ENCODE measurements at regions not wholly inside any gene's neighbourhood (a gene's known extent, or its start where the extent isn't known, plus 50 kb on each side); places are given as distances from the start of the nearest gene placed in this dataset.

DNA sequence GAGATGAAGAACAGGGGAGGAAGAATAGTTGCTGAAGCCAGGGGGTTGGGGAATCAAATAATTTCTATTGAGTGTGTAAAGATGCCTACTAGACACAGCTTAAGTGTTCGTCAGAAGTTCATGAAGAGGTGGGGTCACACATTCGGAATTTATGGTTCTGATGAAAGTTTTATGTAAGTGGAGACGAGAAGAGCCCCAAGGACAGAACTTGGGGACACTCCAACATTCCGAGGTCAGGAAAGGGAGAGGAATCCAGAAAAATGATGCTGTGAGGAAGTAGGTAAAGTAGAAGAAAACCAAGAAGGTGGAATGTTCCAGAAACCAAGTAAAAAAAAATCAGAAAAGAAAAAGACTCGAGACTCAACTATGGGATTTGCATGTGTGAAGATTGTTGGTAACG is 272.5 kb downstream of the SIPA1L2 start:
- no peak for DNase-seq (ENCODE audit: low spot score in 2 of 2)
- no peaks in the 10 kb centered on the region for H3K9me3 ChIP-seq
- H3K4me3 ChIP-seq: no peak overlapping the region
- no peaks in the 10 kb centered on the region for H3K36me3 ChIP-seq
- TF ChIP-seq EP300 (IDR thresholded peaks at IDR 0.05) (no peak), CTCF (IDR thresholded peaks at IDR 0.05) (no peak), POLR2A (IDR thresholded peaks at IDR 0.05) (no peak)
- H3K27ac ChIP-seq: no peak overlapping the region
- 80 to 83% methylated on average over 6 of the region's 6 CpGs for WGBS, 2 donors
- H3K27me3 ChIP-seq: no peaks in the 10 kb centered on the region
- H3K4me1 ChIP-seq: no peaks in the 10 kb centered on the region

DNA sequence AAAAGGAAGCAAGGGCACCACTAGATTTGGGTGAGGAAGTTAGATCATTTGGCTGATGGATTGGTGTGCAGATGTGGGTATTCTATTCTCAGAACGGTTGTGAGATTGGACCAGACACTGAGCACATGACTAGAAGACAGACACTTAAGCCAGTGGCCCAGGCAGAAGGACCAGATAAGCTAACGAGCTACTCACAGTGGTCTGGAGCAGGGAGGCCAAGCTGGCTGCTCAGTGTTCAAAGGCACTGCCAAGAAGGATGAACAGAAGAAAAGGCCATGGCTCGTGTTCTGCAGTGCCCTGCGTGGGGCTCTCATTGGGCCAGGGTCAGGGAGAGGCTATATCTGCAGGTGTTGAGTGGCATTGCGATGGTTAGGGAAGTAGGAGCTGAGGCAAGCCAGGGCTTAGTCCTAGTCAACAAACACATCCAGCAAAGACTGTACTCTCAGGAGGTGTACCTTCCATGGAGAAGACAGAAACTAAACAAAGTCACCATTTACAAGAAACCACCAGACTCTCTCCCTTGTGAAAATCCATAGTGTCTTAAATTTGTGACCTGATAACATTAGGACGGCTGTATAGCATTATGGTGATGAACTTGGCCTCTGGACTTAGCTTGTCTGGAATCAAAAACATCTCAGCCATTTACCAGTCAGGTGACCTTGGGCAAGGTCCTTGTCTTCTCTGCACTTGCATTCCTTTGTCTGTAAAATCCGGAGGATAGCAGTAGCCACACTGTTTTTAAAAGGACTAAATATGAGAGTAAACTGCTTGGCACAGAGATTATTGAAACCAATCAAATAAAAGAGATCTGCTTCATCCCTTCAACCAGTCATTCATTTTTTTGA is 274.5 kb downstream of the SIPA1L2 start:
- DNase-seq (ENCODE audit: low spot score in 2 of 2): no peak
- Histone ChIP-seq H3K4me3 (no peak overlapping the region), H3K27me3 (no peaks in the 10 kb centered on the region), H3K27ac (no peak overlapping the region), H3K9me3 (no peaks in the 10 kb centered on the region), H3K4me1 (no peaks in the 10 kb centered on the region), H3K36me3 (no peaks in the 10 kb centered on the region)
- WGBS, 2 donors: 77 to 80% methylated on average over 7 of the region's 7 CpGs
- TF ChIP-seq EP300 (IDR thresholded peaks at IDR 0.05) (no peak), POLR2A (IDR thresholded peaks at IDR 0.05) (no peak), CTCF (IDR thresholded peaks at IDR 0.05) (no peak)

DNA sequence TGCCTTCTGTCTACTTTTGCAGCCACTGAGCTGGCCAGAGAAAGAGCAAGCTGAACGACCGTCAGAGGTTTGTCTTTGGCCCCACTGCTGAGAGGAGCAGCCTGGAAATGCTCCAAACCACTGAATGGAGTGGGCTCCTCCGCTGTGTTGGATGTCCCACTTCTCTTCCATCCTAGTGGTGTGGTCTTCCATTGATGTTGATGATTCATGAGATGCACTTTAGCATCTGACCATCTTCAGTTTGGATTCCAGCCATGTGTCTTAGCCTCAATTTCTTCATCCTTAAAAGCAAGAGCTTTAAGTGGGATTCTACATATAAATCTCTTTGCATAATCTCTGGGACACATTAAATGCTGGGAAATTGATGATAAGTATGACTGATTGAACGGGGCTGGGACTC is 276.9 kb downstream of the SIPA1L2 start:
- no peak overlapping the region for H3K4me3 ChIP-seq
- H3K27me3 ChIP-seq: no peaks in the 10 kb centered on the region
- WGBS, 2 donors: 70% methylated on average over 4 of the region's 4 CpGs
- no peak overlapping the region for H3K27ac ChIP-seq
- no peaks in the 10 kb centered on the region for H3K9me3 ChIP-seq
- no peak for DNase-seq (ENCODE audit: low spot score in 2 of 2)
- no peaks in the 10 kb centered on the region for H3K4me1 ChIP-seq
- TF ChIP-seq EP300 (IDR thresholded peaks at IDR 0.05) (no peak), POLR2A (IDR thresholded peaks at IDR 0.05) (no peak), CTCF (IDR thresholded peaks at IDR 0.05) (no peak)
- no peaks in the 10 kb centered on the region for H3K36me3 ChIP-seq

- H3K36me3 ChIP-seq: no peaks in the 10 kb centered on the region
- TF ChIP-seq CTCF (IDR thresholded peaks at IDR 0.05) (no peak), EP300 (IDR thresholded peaks at IDR 0.05) (no peak), POLR2A (IDR thresholded peaks at IDR 0.05) (no peak)
- no peaks in the 10 kb centered on the region for H3K4me1 ChIP-seq
- no peak overlapping the region for H3K27ac ChIP-seq
- H3K4me3 ChIP-seq: no peak overlapping the region
- DNase-seq (ENCODE audit: low spot score in 2 of 2): no peak
- WGBS, 2 donors: 95 to 96% methylated on average over 6 of the region's 6 CpGs
- no peaks in the 10 kb centered on the region for H3K27me3 ChIP-seq
- H3K9me3 ChIP-seq: no peaks in the 10 kb centered on the region
Observed at GRCh38 chr1:232352366-232352765, 277.6 kb downstream of the SIPA1L2 start.

DNA sequence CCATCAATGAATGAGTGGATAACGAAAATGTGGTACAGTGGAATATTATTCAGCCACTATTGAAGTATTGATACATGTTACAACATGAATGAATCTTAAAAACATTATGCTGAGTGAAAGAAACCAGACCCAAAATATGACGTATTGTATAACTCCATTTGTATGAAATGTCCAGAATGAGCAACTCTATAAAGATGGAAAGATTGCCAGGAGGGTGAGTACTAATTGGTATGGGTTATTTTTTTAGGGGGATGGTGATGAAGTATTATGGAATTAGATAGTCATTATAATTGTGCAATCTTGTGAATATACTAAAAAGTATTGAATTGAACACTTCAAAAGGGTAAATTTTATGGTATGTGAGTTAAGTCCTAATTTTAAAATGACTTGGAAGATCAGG is 278.6 kb downstream of the SIPA1L2 start:
- Histone ChIP-seq H3K9me3 (no peaks in the 10 kb centered on the region), H3K36me3 (no peaks in the 10 kb centered on the region), H3K4me3 (no peak overlapping the region), H3K27ac (no peak overlapping the region), H3K27me3 (no peaks in the 10 kb centered on the region), H3K4me1 (no peaks in the 10 kb centered on the region)
- DNase-seq (ENCODE audit: low spot score in 2 of 2): no peak
- WGBS, 2 donors: 94 to 95% methylated on average over 2 of the region's 2 CpGs
- TF ChIP-seq EP300 (IDR thresholded peaks at IDR 0.05) (no peak), CTCF (IDR thresholded peaks at IDR 0.05) (no peak), POLR2A (IDR thresholded peaks at IDR 0.05) (no peak)
